ENCODE measurements at regions not wholly inside any gene's neighbourhood (a gene's known extent, or its start where the extent isn't known, plus 50 kb on each side); places are given as distances from the start of the nearest gene placed in this dataset.
"Not testable (repeated sequence)": the region's sequence is repeated elsewhere in the genome, so short reads cannot be mapped to it uniquely, and the experiment has no call there.

DNA sequence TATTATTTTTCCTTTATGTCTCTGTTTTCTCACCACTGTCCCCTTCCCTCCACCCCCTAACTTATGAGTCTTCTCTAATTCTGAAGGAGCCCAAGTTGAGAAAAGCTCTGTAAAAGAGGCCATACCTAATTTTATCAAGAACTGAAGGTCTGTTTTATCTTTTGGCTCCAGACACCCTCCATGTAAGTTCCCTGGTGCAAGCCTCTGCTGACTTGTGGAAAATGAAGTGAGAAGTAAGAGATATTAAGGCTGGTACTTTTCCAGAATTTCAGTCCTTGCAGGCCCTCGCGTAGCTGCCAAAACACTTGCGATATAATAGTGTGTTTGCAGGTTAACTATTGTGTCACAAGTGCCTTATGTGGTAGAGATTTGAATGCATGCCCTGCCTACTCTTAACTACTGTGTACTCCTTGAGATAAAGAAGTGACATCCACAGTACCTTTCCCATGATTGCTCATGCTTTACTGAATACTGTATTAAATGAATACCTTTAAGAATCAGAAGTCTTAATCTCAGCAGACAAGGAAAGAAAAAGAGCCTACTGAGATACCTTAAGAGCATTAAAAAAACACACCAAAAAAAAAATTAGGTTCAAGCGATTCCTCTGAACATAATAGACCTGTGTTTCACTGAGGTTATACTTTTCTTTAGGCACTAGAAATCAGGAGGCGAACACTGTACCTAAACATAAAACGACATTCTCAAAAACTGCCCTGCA lies 143.6 kb upstream of the ZNF184 start:
- Histone ChIP-seq H3K9ac (ENCODE audit: low read depth, low read length) (peak overlapping the region; percentile 67), H3K9me3 (ENCODE audit: control insufficient read depth, insufficient read depth, low read length) (no peaks in the 10 kb centered on the region), H3K4me3 (ENCODE audit: low read depth, low read length) (peak overlapping the region; percentile 90), H3K27me3 (ENCODE audit: control insufficient read depth, insufficient read depth, low read length) (peaks cover 9% of the 10 kb centered on the region), H3K4me1 (ENCODE audit: control insufficient read depth, insufficient read depth, low read length) (no peaks in the 10 kb centered on the region), H3K36me3 (ENCODE audit: control insufficient read depth, insufficient read depth, low read length) (no peaks in the 10 kb centered on the region)

- no peak overlapping the region for H3K4me3 ChIP-seq (ENCODE audit: low read depth, low read length)
- no peak overlapping the region for H3K9ac ChIP-seq (ENCODE audit: low read depth, low read length)
- H3K27me3 ChIP-seq (ENCODE audit: control insufficient read depth, insufficient read depth, low read length): peaks cover 8% of the 10 kb centered on the region
- H3K9me3 ChIP-seq (ENCODE audit: control insufficient read depth, insufficient read depth, low read length): no peaks in the 10 kb centered on the region
- H3K36me3 ChIP-seq (ENCODE audit: control insufficient read depth, insufficient read depth, low read length): no peaks in the 10 kb centered on the region
- H3K4me1 ChIP-seq (ENCODE audit: control insufficient read depth, insufficient read depth, low read length): no peaks in the 10 kb centered on the region
Measured at GRCh38 chr6:27611451-27611850, 138.5 kb upstream of the ZNF184 start.

DNA sequence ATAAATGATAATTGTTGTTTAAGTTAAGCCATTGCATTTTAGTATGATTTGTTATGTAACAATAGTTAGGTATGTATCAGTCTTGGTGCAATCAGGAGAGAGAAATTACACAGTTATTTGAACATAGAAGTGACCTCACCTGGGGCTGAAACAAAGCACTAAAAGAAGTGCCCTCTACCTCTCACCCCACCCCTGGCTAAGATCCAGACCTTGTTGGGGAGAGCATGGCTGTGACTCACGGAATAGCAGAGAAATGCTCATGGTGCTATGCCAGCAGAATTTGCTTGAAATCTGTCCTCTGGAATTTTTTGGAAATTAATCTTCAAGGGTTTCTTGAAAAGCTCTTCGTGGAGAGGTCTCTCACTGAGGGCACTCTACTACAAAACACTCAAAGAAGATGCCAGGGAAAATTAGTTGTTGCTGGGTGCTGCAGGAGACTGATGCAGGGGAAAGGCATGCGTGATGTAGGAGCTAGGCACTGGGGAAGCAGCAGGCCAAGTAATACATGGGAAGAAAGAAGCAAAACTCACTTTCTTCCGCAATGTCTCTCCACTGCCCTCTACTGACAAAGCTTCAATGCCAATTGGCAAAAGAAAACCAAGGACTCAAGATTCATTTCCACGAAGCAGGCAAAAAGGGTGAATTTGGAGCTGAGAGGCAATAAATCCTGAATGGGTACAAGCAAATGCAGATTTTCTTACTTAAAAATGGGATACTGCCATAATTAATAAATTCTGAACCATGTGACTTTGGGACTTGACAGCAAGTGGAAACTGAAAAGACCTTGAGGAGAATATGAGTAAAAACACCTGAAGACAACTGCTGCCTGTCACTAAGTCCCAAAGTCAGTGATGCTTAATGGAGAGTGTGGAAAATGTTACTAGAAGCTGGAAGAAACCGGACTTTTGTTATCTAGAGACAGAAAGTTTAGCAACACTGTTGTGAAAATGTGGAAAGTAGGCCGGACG lies 136.3 kb upstream of the ZNF184 start:
- no peaks in the 10 kb centered on the region for H3K36me3 ChIP-seq (ENCODE audit: control insufficient read depth, insufficient read depth, low read length)
- no peaks in the 10 kb centered on the region for H3K9me3 ChIP-seq (ENCODE audit: control insufficient read depth, insufficient read depth, low read length)
- no peak overlapping the region for H3K4me3 ChIP-seq (ENCODE audit: low read depth, low read length)
- no peaks in the 10 kb centered on the region for H3K4me1 ChIP-seq (ENCODE audit: control insufficient read depth, insufficient read depth, low read length)
- H3K9ac ChIP-seq (ENCODE audit: low read depth, low read length): no peak overlapping the region
- no peaks in the 10 kb centered on the region for H3K27me3 ChIP-seq (ENCODE audit: control insufficient read depth, insufficient read depth, low read length)

- H3K4me1 ChIP-seq (ENCODE audit: control insufficient read depth, insufficient read depth, low read length): no peaks in the 10 kb centered on the region
- peaks cover 6% of the 10 kb centered on the region for H3K27me3 ChIP-seq (ENCODE audit: control insufficient read depth, insufficient read depth, low read length)
- peak overlapping the region; percentile 41 for H3K9ac ChIP-seq (ENCODE audit: low read depth, low read length)
- no peaks in the 10 kb centered on the region for H3K36me3 ChIP-seq (ENCODE audit: control insufficient read depth, insufficient read depth, low read length)
- peak overlapping the region; percentile 80 for H3K4me3 ChIP-seq (ENCODE audit: low read depth, low read length)
- no peaks in the 10 kb centered on the region for H3K9me3 ChIP-seq (ENCODE audit: control insufficient read depth, insufficient read depth, low read length)
Measured at GRCh38 chr6:27605401-27606342, 132.8 kb upstream of the ZNF184 start.

DNA sequence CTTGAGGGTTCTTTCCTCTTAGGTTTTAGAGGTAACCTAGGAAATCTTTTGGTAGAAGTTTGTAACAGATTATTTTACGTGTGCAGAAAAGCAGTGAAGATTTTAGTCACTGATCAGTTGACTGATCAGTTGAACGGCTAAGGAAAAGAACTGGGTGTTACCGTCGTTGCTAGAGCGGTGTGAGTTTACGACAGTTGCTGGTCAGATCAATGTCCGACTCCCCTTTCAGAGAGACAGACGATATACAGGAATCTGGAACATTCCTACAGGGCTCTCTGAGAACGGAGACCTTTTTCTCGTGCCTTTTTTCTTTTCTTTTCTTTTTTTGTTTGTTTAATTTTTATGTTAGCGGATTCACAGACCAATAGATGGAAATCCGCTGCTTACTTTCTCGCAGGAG lies 132.1 kb upstream of the ZNF184 start:
- Histone ChIP-seq H3K4me3 (ENCODE audit: low read depth, low read length) (peak overlapping the region; percentile 80), H3K9me3 (ENCODE audit: control insufficient read depth, insufficient read depth, low read length) (no peaks in the 10 kb centered on the region), H3K9ac (ENCODE audit: low read depth, low read length) (peak overlapping the region; percentile 30), H3K27me3 (ENCODE audit: control insufficient read depth, insufficient read depth, low read length) (peaks cover 6% of the 10 kb centered on the region), H3K4me1 (ENCODE audit: control insufficient read depth, insufficient read depth, low read length) (no peaks in the 10 kb centered on the region), H3K36me3 (ENCODE audit: control insufficient read depth, insufficient read depth, low read length) (no peaks in the 10 kb centered on the region)

DNA sequence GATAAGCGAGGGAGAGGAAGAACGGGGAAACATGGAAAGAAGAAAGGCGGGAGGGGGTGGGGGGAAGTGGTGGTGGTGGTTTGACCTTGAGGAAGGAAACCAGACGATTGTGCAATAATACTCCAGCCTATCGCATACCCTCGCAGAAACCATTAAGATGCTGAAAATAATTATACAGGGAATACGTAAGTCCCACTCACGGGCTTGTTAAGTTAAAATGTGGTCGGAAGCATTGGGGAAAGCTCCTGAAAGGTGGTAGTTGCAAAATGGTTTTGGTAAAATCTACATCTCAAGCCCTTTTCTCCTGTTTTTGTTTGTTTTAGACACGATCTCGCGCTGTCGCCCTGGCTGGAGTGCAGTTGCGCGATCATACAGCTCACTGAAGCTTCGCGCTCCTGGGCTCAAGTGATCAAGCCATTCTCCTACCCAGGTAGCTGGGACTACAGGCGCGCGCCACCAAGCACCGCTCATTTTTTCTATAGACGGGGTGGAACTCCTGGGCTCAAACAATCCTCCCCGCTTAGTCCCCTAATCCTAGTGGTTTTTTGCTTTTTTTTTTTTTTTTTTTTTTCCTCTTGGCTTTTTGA lies 128.9 kb upstream of the ZNF184 start:
- H3K4me1 ChIP-seq (ENCODE audit: control insufficient read depth, insufficient read depth, low read length): no peaks in the 10 kb centered on the region
- peak overlapping the region; percentile 73 for H3K4me3 ChIP-seq (ENCODE audit: low read depth, low read length)
- H3K9ac ChIP-seq (ENCODE audit: low read depth, low read length): peak overlapping the region; percentile 47
- H3K36me3 ChIP-seq (ENCODE audit: control insufficient read depth, insufficient read depth, low read length): no peaks in the 10 kb centered on the region
- no peaks in the 10 kb centered on the region for H3K9me3 ChIP-seq (ENCODE audit: control insufficient read depth, insufficient read depth, low read length)
- H3K27me3 ChIP-seq (ENCODE audit: control insufficient read depth, insufficient read depth, low read length): peaks cover 10% of the 10 kb centered on the region

GRCh38 chr6:27599859-27600532 lies 127.1 kb upstream of the ZNF184 start:
- Histone ChIP-seq H3K9me3 (ENCODE audit: control insufficient read depth, insufficient read depth, low read length) (no peaks in the 10 kb centered on the region), H3K4me1 (ENCODE audit: control insufficient read depth, insufficient read depth, low read length) (no peaks in the 10 kb centered on the region), H3K36me3 (ENCODE audit: control insufficient read depth, insufficient read depth, low read length) (no peaks in the 10 kb centered on the region), H3K4me3 (ENCODE audit: low read depth, low read length) (no peak overlapping the region), H3K27me3 (ENCODE audit: control insufficient read depth, insufficient read depth, low read length) (peaks cover 10% of the 10 kb centered on the region), H3K9ac (ENCODE audit: low read depth, low read length) (no peak overlapping the region)

DNA sequence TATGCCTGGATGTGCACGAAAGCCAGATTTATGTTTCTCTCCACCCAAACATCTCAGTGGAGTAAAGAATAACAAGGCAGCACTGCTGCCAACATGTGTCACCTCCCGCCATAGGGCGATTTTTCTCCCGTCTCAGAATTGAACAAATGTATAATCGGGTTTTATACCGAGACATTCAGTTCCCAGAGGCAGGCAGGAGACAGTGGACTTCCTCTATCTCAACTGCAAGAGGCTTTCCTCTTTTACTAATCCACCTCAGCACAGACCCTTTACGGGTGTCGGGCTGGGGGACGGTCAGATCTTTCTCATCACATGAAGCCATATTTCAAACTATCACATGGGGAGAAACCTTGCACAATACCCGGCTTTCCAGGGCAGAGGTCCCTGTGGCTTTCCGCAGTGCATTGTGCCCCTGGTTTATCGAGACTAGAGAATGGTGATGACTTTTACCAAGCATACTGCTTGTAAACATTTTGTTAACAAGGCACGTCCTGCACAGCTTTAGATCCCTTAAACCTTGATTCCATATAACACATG lies 124.2 kb upstream of the ZNF184 start:
- H3K9ac ChIP-seq (ENCODE audit: low read depth, low read length); H3K4me3 ChIP-seq (ENCODE audit: low read depth, low read length); H3K4me1 ChIP-seq (ENCODE audit: control insufficient read depth, insufficient read depth, low read length); H3K36me3 ChIP-seq (ENCODE audit: control insufficient read depth, insufficient read depth, low read length); H3K9me3 ChIP-seq (ENCODE audit: control insufficient read depth, insufficient read depth, low read length): not testable (repeated sequence)
- H3K27me3 ChIP-seq (ENCODE audit: control insufficient read depth, insufficient read depth, low read length): peaks cover 29% of the 10 kb centered on the region

- Histone ChIP-seq H3K4me1 (ENCODE audit: control insufficient read depth, insufficient read depth, low read length) (no peaks in the 10 kb centered on the region), H3K9ac (ENCODE audit: low read depth, low read length) (no peak overlapping the region), H3K4me3 (ENCODE audit: low read depth, low read length) (peak overlapping the region; percentile 74), H3K27me3 (ENCODE audit: control insufficient read depth, insufficient read depth, low read length) (peaks cover 22% of the 10 kb centered on the region), H3K9me3 (ENCODE audit: control insufficient read depth, insufficient read depth, low read length) (no peaks in the 10 kb centered on the region), H3K36me3 (ENCODE audit: control insufficient read depth, insufficient read depth, low read length) (no peaks in the 10 kb centered on the region)
Measured at GRCh38 chr6:27593861-27594260, 121.0 kb upstream of the ZNF184 start.

- Histone ChIP-seq H3K27me3 (ENCODE audit: control insufficient read depth, insufficient read depth, low read length) (peaks cover 22% of the 10 kb centered on the region), H3K9ac (ENCODE audit: low read depth, low read length) (no peak overlapping the region), H3K4me3 (ENCODE audit: low read depth, low read length) (peak overlapping the region; percentile 74), H3K9me3 (ENCODE audit: control insufficient read depth, insufficient read depth, low read length) (no peaks in the 10 kb centered on the region), H3K36me3 (ENCODE audit: control insufficient read depth, insufficient read depth, low read length) (no peaks in the 10 kb centered on the region), H3K4me1 (ENCODE audit: control insufficient read depth, insufficient read depth, low read length) (no peaks in the 10 kb centered on the region)
Measured at GRCh38 chr6:27593200-27593818, 120.4 kb upstream of the ZNF184 start.

Data from iPS-15b (cell line).